ENCODE measurements at regions not wholly inside any gene's neighbourhood (a gene's known extent, or its start where the extent isn't known, plus 50 kb on each side); places are given as distances from the start of the nearest gene placed in this dataset.

- no peaks in the 10 kb centered on the region for H3K27me3 ChIP-seq (ENCODE audit: control insufficient read depth in 1 of 2, insufficient read depth in 2 of 2, low read length in 2 of 2)
- CTCF ChIA-PET: no interaction called here
- intact Hi-C loops (cut with DNase I, micrococcal nuclease): no loop called here
- no peak overlapping the region for H3K27ac ChIP-seq (ENCODE audit: low read depth in 1 of 2, low read length in 2 of 2)
- Mint-ChIP-seq H3K36me3 (ENCODE audit: low read depth) (peaks cover 54% of the 10 kb centered on the region), H3K27me3 (no peaks in the 10 kb centered on the region), H3K9me3 (no peaks in the 10 kb centered on the region), H3K4me3 (no peak overlapping the region), H3K27ac (no peak overlapping the region), H3K4me1 (ENCODE audit: low read depth) (peaks cover 19% of the 10 kb centered on the region)
- no peaks in the 10 kb centered on the region for H3K9me3 ChIP-seq (ENCODE audit: control insufficient read depth in 1 of 2, insufficient read depth in 1 of 2, low read length in 2 of 2)
- H3K36me3 ChIP-seq (ENCODE audit: insufficient read depth, low read length): peaks cover 48% of the 10 kb centered on the region
- POLR2A ChIA-PET: interaction anchor here (0.6 to 2.0 kb wide), 3 partner anchors 44 to 123 kb away, joined by 4 to 6 read pairs (median 5); partner anchors contain the start of gene MORC3
- TF ChIP-seq CTCF (IDR thresholded peaks at IDR 0.05): no peak
- H3K4me1 ChIP-seq (ENCODE audit: insufficient read depth, low read length): peaks cover 7% of the 10 kb centered on the region
- no peak overlapping the region for H3K4me3 ChIP-seq (ENCODE audit: low read length)
- no peak for DNase-seq
- ATAC-seq (ENCODE audit: poor library complexity): no peak
Measured at GRCh38 chr21:36254106-36254941, 65.7 kb upstream of the MORC3 start.

- Mint-ChIP-seq H3K27me3 (no peaks in the 10 kb centered on the region), H3K27ac (no peak overlapping the region), H3K9me3 (no peaks in the 10 kb centered on the region), H3K36me3 (ENCODE audit: low read depth) (peaks cover 48% of the 10 kb centered on the region), H3K4me1 (ENCODE audit: low read depth) (peaks cover 17% of the 10 kb centered on the region), H3K4me3 (no peak overlapping the region)
- no peak for ATAC-seq (ENCODE audit: poor library complexity)
- Histone ChIP-seq H3K27me3 (ENCODE audit: control insufficient read depth in 1 of 2, insufficient read depth in 2 of 2, low read length in 2 of 2) (no peaks in the 10 kb centered on the region), H3K4me1 (ENCODE audit: insufficient read depth, low read length) (peaks cover 13% of the 10 kb centered on the region), H3K27ac (ENCODE audit: low read depth in 1 of 2, low read length in 2 of 2) (no peak overlapping the region), H3K9me3 (ENCODE audit: control insufficient read depth in 1 of 2, insufficient read depth in 1 of 2, low read length in 2 of 2) (no peaks in the 10 kb centered on the region), H3K4me3 (ENCODE audit: low read length) (no peak overlapping the region), H3K36me3 (ENCODE audit: insufficient read depth, low read length) (peaks cover 34% of the 10 kb centered on the region)
- POLR2A ChIA-PET: interaction anchor here (2.0 kb wide), 1 partner anchor 43 kb away, joined by 5 read pairs; no protein-coding TSS in a partner anchor
- CTCF ChIA-PET: interaction anchor here (0.8 kb wide), 1 partner anchor 64 kb away, joined by 3 read pairs; no protein-coding TSS in a partner anchor
- TF ChIP-seq CTCF (IDR thresholded peaks at IDR 0.05): no peak
- intact Hi-C loops (cut with DNase I, micrococcal nuclease): no loop called here
- DNase-seq: no peak
Measured at GRCh38 chr21:36255663-36256062, 64.3 kb upstream of the MORC3 start.

- Mint-ChIP-seq H3K4me3 (peak overlapping the region; percentile 14), H3K27me3 (no peaks in the 10 kb centered on the region), H3K27ac (peak overlapping the region; percentile 0), H3K4me1 (ENCODE audit: low read depth) (peaks cover 19% of the 10 kb centered on the region), H3K9me3 (no peaks in the 10 kb centered on the region), H3K36me3 (ENCODE audit: low read depth) (peaks cover 44% of the 10 kb centered on the region)
- no peak for ATAC-seq (ENCODE audit: poor library complexity)
- Histone ChIP-seq H3K36me3 (ENCODE audit: insufficient read depth, low read length) (peaks cover 33% of the 10 kb centered on the region), H3K4me3 (ENCODE audit: low read length) (no peak overlapping the region), H3K27ac (ENCODE audit: low read depth in 1 of 2, low read length in 2 of 2) (no peak overlapping the region), H3K9me3 (ENCODE audit: control insufficient read depth in 1 of 2, insufficient read depth in 1 of 2, low read length in 2 of 2) (no peaks in the 10 kb centered on the region), H3K4me1 (ENCODE audit: insufficient read depth, low read length) (peaks cover 13% of the 10 kb centered on the region), H3K27me3 (ENCODE audit: control insufficient read depth in 1 of 2, insufficient read depth in 2 of 2, low read length in 2 of 2) (no peaks in the 10 kb centered on the region)
- POLR2A ChIA-PET: no interaction called here
- CTCF ChIA-PET: no interaction called here
- intact Hi-C loops (cut with DNase I, micrococcal nuclease): no loop called here
- no peak for DNase-seq
- no peak for TF ChIP-seq CTCF (IDR thresholded peaks at IDR 0.05)
Measured at GRCh38 chr21:36257657-36258056, 62.3 kb upstream of the MORC3 start.

All from CD4-positive, alpha-beta T cell (primary cell).